DOHH2 (cell line): ENCODE measurements at regions not wholly inside any gene's neighbourhood (a gene's known extent, or its start where the extent isn't known, plus 50 kb on each side); places are given as distances from the start of the nearest gene placed in this dataset.

Experiments used
- H3F3A ChIP-seq: fragments of 200-600 bp; sonication (generic), shearing (Covaris generic); 2 replicates; pipeline ENCODE4 v1.6.0; 2016; ENCODE audit warnings: antibody characterized with exemption, mild to moderate bottlenecking; ENCODE audit not compliant: control insufficient read depth, insufficient read depth
- H3K27ac ChIP-seq: fragments of 200-600 bp; sonication (generic); 2 replicates; pipeline ENCODE4 v1.5.1; 2014; ENCODE audit warnings: low read depth, mild to moderate bottlenecking, low read length, moderate library complexity
- H3K27me3 ChIP-seq: fragments of 200-600 bp; sonication (generic); 2 replicates; pipeline ENCODE4 v1.6.1; 2014; ENCODE audit warnings: mild to moderate bottlenecking, low read length, mixed read lengths; ENCODE audit not compliant: control insufficient read depth
- H3K36me3 ChIP-seq: fragments of 200-600 bp; sonication (generic); 2 replicates; pipeline ENCODE4 v1.6.1; 2014; ENCODE audit warnings: mild to moderate bottlenecking, low read length, moderate library complexity, mixed read lengths; ENCODE audit not compliant: control insufficient read depth
- H3K4me1 ChIP-seq: fragments of 200-600 bp; sonication (generic); 2 replicates; pipeline ENCODE4 v1.6.1; 2014; ENCODE audit warnings: mild to moderate bottlenecking, low read length, mixed read lengths; ENCODE audit not compliant: control insufficient read depth
- H3K4me2 ChIP-seq: fragments of 200-600 bp; sonication (generic); 2 replicates; pipeline ENCODE4 v1.6.0; 2014; ENCODE audit warnings: mild to moderate bottlenecking, low read length, moderate library complexity
- H3K4me3 ChIP-seq: fragments of 200-600 bp; sonication (generic); 2 replicates; pipeline ENCODE4 v1.5.1; 2014; ENCODE audit warnings: mild to moderate bottlenecking, low read length, mixed read lengths
- H3K79me2 ChIP-seq: fragments of 200-600 bp; sonication (generic); 2 replicates; pipeline ENCODE4 v1.6.1; 2014; ENCODE audit warnings: mild to moderate bottlenecking, low read length, mixed read lengths; ENCODE audit not compliant: control insufficient read depth
- H3K9me2 ChIP-seq: fragments of 200-600 bp; sonication (generic); replicated peaks from 2 replicates; pipeline ENCODE4 v1.6.1; 2014; ENCODE audit warnings: mild to moderate bottlenecking, low read length, mixed read lengths; ENCODE audit not compliant: control insufficient read depth
- H3K9me3 ChIP-seq: fragments of 200-600 bp; sonication (generic); 2 replicates; pipeline ENCODE4 v1.6.1; 2014; ENCODE audit warnings: antibody characterized with exemption, low read length, mixed read lengths; ENCODE audit not compliant: control insufficient read depth, insufficient read depth
- H4K20me1 ChIP-seq: fragments of 200-600 bp; sonication (generic); 2 replicates; pipeline ENCODE4 v1.6.0; 2014; ENCODE audit warnings: low read depth, mild to moderate bottlenecking, antibody characterized with exemption, low read length, moderate library complexity; ENCODE audit not compliant: control insufficient read depth, insufficient read depth
- EZH2phosphoT487 ChIP-seq: fragments of 200-600 bp; sonication (generic); IDR thresholded peaks from 2 replicates; pipeline ENCODE4 v1.6.1; 2017; ENCODE audit warnings: borderline replicate concordance, mild to moderate bottlenecking, antibody characterized with exemption, low read length, moderate library complexity, mixed read lengths
- TF ChIP-seq, protein P1 (sequence below): fragments of 200-600 bp; sonication (generic); IDR thresholded peaks from one replicate; pipeline ENCODE4 v1.5.1; 2014; ENCODE audit warnings: antibody characterized with exemption, mild to moderate bottlenecking, low read depth, low read length; ENCODE audit not compliant: poor library complexity, severe bottlenecking

DNA sequence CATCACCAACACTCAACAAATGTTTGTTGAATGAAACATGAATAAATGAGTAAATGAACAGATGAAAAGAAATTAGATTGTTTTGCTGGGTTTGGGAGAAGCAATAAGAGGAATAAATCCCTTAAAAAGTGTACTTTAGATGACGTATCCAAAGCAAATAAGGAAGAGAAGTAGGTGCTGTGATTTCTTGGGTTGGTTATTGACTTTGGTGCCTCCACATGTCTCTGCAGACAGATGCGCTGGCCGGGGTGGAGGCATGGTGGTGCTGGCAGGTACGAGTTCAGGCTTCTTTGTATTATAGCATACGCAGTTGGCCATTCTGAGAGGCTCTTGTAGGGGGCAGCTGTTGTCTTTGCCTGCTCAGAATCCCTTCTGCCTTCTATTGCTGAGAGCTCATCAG, 178.9 kb downstream of the POLR2M start:
- no peaks in the 10 kb centered on the region for H3K36me3 ChIP-seq
- no peaks in the 10 kb centered on the region for H3F3A ChIP-seq
- H3K27ac ChIP-seq = no peak overlapping the region
- H4K20me1 ChIP-seq = no peaks in the 10 kb centered on the region
- no peak overlapping the region for H3K4me3 ChIP-seq
- H3K9me2 ChIP-seq = no peaks in the 10 kb centered on the region
- H3K9me3 ChIP-seq = no peaks in the 10 kb centered on the region
- TF ChIP-seq EZH2phosphoT487 = no peak
- TF ChIP-seq, protein P1, sequence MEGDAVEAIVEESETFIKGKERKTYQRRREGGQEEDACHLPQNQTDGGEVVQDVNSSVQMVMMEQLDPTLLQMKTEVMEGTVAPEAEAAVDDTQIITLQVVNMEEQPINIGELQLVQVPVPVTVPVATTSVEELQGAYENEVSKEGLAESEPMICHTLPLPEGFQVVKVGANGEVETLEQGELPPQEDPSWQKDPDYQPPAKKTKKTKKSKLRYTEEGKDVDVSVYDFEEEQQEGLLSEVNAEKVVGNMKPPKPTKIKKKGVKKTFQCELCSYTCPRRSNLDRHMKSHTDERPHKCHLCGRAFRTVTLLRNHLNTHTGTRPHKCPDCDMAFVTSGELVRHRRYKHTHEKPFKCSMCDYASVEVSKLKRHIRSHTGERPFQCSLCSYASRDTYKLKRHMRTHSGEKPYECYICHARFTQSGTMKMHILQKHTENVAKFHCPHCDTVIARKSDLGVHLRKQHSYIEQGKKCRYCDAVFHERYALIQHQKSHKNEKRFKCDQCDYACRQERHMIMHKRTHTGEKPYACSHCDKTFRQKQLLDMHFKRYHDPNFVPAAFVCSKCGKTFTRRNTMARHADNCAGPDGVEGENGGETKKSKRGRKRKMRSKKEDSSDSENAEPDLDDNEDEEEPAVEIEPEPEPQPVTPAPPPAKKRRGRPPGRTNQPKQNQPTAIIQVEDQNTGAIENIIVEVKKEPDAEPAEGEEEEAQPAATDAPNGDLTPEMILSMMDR = no peak
- H3K4me2 ChIP-seq = no peak overlapping the region
- H3K79me2 ChIP-seq = no peaks in the 10 kb centered on the region
- H3K27me3 ChIP-seq = no peaks in the 10 kb centered on the region
- H3K4me1 ChIP-seq = no peaks in the 10 kb centered on the region

- H3F3A ChIP-seq = no peaks in the 10 kb centered on the region
- H3K4me2 ChIP-seq = no peak overlapping the region
- no peaks in the 10 kb centered on the region for H3K36me3 ChIP-seq
- no peak for TF ChIP-seq EZH2phosphoT487
- TF ChIP-seq, protein P1 = no peak
- H3K9me2 ChIP-seq = no peaks in the 10 kb centered on the region
- no peaks in the 10 kb centered on the region for H3K4me1 ChIP-seq
- H3K9me3 ChIP-seq = no peaks in the 10 kb centered on the region
- H3K4me3 ChIP-seq = no peak overlapping the region
- no peaks in the 10 kb centered on the region for H3K79me2 ChIP-seq
- no peaks in the 10 kb centered on the region for H3K27me3 ChIP-seq
- H3K27ac ChIP-seq = no peak overlapping the region
- H4K20me1 ChIP-seq = no peaks in the 10 kb centered on the region
These were observed 177.7 kb downstream of the ALDH1A2 start for GRCh38 chr15:57887825-57888224.

GRCh38 chr15:57890351-57890750, 175.2 kb downstream of the ALDH1A2 start:
- H3K27me3 ChIP-seq = no peaks in the 10 kb centered on the region
- no peaks in the 10 kb centered on the region for H3K9me2 ChIP-seq
- no peaks in the 10 kb centered on the region for H3K9me3 ChIP-seq
- no peaks in the 10 kb centered on the region for H4K20me1 ChIP-seq
- H3F3A ChIP-seq = no peaks in the 10 kb centered on the region
- no peak overlapping the region for H3K4me2 ChIP-seq
- H3K4me1 ChIP-seq = no peaks in the 10 kb centered on the region
- no peaks in the 10 kb centered on the region for H3K36me3 ChIP-seq
- TF ChIP-seq, protein P1 = no peak
- TF ChIP-seq EZH2phosphoT487 = no peak
- H3K27ac ChIP-seq = no peak overlapping the region
- H3K4me3 ChIP-seq = no peak overlapping the region
- no peaks in the 10 kb centered on the region for H3K79me2 ChIP-seq

DNA sequence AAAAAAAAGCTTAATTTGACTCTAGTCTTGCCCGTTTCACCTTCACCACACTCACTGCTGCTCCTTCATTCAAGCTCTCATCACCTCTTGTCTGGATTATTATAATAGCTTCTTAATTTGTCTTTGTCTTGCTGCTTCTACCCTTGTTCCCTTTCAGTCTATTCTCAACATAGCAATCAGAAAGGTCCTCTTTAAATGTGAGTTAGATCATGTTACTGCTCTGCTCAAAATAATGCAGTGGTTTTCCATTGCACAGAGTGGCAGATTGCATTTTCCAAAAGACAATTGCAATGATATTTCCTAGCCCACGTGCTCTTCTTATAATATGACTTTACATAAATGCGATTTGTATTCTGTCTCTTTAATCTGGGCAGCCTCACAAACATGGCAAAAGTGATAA, 174.6 kb downstream of the ALDH1A2 start:
- H3K36me3 ChIP-seq = no peaks in the 10 kb centered on the region
- no peaks in the 10 kb centered on the region for H4K20me1 ChIP-seq
- no peak overlapping the region for H3K4me3 ChIP-seq
- H3K4me1 ChIP-seq = no peaks in the 10 kb centered on the region
- no peaks in the 10 kb centered on the region for H3K9me2 ChIP-seq
- no peaks in the 10 kb centered on the region for H3K79me2 ChIP-seq
- H3K27me3 ChIP-seq = no peaks in the 10 kb centered on the region
- no peaks in the 10 kb centered on the region for H3F3A ChIP-seq
- no peak overlapping the region for H3K4me2 ChIP-seq
- H3K9me3 ChIP-seq = no peaks in the 10 kb centered on the region
- H3K27ac ChIP-seq = no peak overlapping the region
- TF ChIP-seq, protein P1 = no peak
- TF ChIP-seq EZH2phosphoT487 = no peak
